A549 (cell line): ENCODE measurements at regions not wholly inside any gene's neighbourhood (a gene's known extent, or its start where the extent isn't known, plus 50 kb on each side); places are given as distances from the start of the nearest gene placed in this dataset.

Source experiments
- CEBPB ChIP-seq, 2 experiments: fragments of >200 bp in 1 of 2; sonication (Bioruptor Twin) in 1 of 2; formaldehyde crosslinking in 1 of 2; IDR thresholded peaks; 2 replicates each; pipeline ENCODE4 v1.6.1; 2012 to 2016
- POLR2AphosphoS2 ChIP-seq: conservative IDR thresholded peaks from 2 replicates; pipeline ENCODE4 v1.6.1; 2012; ENCODE audit warnings: low read length, improper control_type of control experiment, inconsistent platforms
- RAD21 ChIP-seq, 2 experiments: fragments of >200 bp in 1 of 2; sonication (Bioruptor Twin) in 1 of 2; formaldehyde crosslinking in 1 of 2; IDR thresholded peaks in 1 of 2; conservative IDR thresholded peaks in 1 of 2; 2 replicates in 1 of 2; 3 replicates in 1 of 2; pipeline ENCODE4 v1.6.1; 2012 to 2018; ENCODE audit warnings: inconsistent platforms in 1 of 2
- TF ChIP-seq, protein P1 (sequence below): fragments of 450-650 bp; IDR thresholded peaks from 2 replicates; pipeline ENCODE4 v1.6.1; 2014; ENCODE audit warnings: antibody characterized with exemption

DNA sequence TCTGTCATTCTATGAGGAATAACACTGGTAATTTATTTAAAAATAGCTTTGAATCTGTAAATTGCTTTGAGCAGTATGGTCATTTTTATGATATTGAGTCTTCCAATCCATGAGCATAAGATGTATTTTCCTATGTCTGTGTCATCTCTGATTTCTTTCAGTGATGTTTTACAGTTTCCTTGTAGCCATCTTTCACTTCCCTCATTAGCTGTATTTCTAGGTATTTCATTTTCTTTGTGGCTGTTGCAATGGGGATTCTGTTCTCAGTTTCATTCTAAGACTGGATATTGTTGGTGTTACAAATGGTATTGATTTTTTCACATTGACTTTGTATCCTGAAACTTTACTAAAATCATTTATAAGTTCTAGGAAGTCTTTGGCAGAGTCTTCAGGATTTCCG, 116.2 kb downstream of the DDX3Y start:
- TF ChIP-seq RAD21 (conservative IDR thresholded peaks at IDR 0.05 in 1 of 2, IDR thresholded peaks at IDR 0.05 in 1 of 2) (no peak), CEBPB (IDR thresholded peaks at IDR 0.05) (no peak), POLR2AphosphoS2 (no peak)
- TF ChIP-seq, protein P1, sequence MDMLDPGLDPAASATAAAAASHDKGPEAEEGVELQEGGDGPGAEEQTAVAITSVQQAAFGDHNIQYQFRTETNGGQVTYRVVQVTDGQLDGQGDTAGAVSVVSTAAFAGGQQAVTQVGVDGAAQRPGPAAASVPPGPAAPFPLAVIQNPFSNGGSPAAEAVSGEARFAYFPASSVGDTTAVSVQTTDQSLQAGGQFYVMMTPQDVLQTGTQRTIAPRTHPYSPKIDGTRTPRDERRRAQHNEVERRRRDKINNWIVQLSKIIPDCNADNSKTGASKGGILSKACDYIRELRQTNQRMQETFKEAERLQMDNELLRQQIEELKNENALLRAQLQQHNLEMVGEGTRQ: no peak
